Eye (tissue), 1 donor: ENCODE measurements at regions not wholly inside any gene's neighbourhood (a gene's known extent, or its start where the extent isn't known, plus 50 kb on each side); places are given as distances from the start of the nearest gene placed in this dataset.
"Not testable (repeated sequence)": the region's sequence is repeated elsewhere in the genome, so short reads cannot be mapped to it uniquely, and the experiment has no call there.

Experiments
- DNase-seq: peaks from one replicate; pipeline ENCODE4 v3.0.0-alpha.2; 2015

GRCh38 chr13:66152596-66152995, 1077.5 kb downstream of the PCDH9 start:
- no peak for DNase-seq

- DNase-seq = not testable (repeated sequence)
Measured at GRCh38 chr13:66144357-66144756, 1085.8 kb downstream of the PCDH9 start.

GRCh38 chr13:66139701-66140100, 1090.4 kb downstream of the PCDH9 start:
- no peak for DNase-seq

- no peak for DNase-seq
Measured at GRCh38 chr13:66139250-66139649, 1090.9 kb downstream of the PCDH9 start.

GRCh38 chr13:66138172-66138811, 1091.8 kb downstream of the PCDH9 start:
- no peak for DNase-seq

- no peak for DNase-seq
Measured at GRCh38 chr13:66137384-66137783, 1092.8 kb downstream of the PCDH9 start.

GRCh38 chr13:66128692-66129269, 1101.4 kb downstream of the PCDH9 start:
- DNase-seq = no peak

- DNase-seq = no peak
Measured at GRCh38 chr13:66128201-66128600, 1101.9 kb downstream of the PCDH9 start.

GRCh38 chr13:66117563-66117962, 1112.6 kb downstream of the PCDH9 start:
- peak; percentile 65 for DNase-seq

GRCh38 chr13:66113882-66114526, 1116.1 kb downstream of the PCDH9 start:
- DNase-seq = no peak

GRCh38 chr13:66111628-66112027, 1118.5 kb downstream of the PCDH9 start:
- no peak for DNase-seq

GRCh38 chr13:66106246-66106645, 1123.9 kb downstream of the PCDH9 start:
- DNase-seq = no peak

GRCh38 chr13:66102864-66103263, 1127.3 kb downstream of the PCDH9 start:
- no peak for DNase-seq

- no peak for DNase-seq
Measured at GRCh38 chr13:66099825-66100224, 1130.3 kb downstream of the PCDH9 start.

- no peak for DNase-seq
Measured at GRCh38 chr13:66098931-66099628, 1131.1 kb downstream of the PCDH9 start.

GRCh38 chr13:66089711-66090110, 1140.4 kb downstream of the PCDH9 start:
- no peak for DNase-seq

GRCh38 chr13:66087269-66087710, 1142.8 kb downstream of the PCDH9 start:
- DNase-seq = no peak

GRCh38 chr13:66077132-66077689, 1152.9 kb downstream of the PCDH9 start:
- DNase-seq = no peak

- no peak for DNase-seq
Measured at GRCh38 chr13:66076417-66076816, 1153.7 kb downstream of the PCDH9 start.

GRCh38 chr13:66074018-66074615, 1156.0 kb downstream of the PCDH9 start:
- DNase-seq = no peak

- DNase-seq = not testable (repeated sequence)
Measured at GRCh38 chr13:66072097-66072496, 1158.0 kb downstream of the PCDH9 start.

- DNase-seq = no peak
Measured at GRCh38 chr13:66071608-66072007, 1158.5 kb downstream of the PCDH9 start.

GRCh38 chr13:66071029-66071428, 1159.1 kb downstream of the PCDH9 start:
- DNase-seq = no peak
